ENCODE measurements at regions not wholly inside any gene's neighbourhood (a gene's known extent, or its start where the extent isn't known, plus 50 kb on each side); places are given as distances from the start of the nearest gene placed in this dataset.

GRCh38 chr21:29242201-29242600, 56.5 kb upstream of the BACH1 start:
- H3K4me3 Mint-ChIP-seq, result no peak overlapping the region
- no peak for DNase-seq
- no peak overlapping the region for H3K27ac Mint-ChIP-seq
- H3K9me3 Mint-ChIP-seq, result no peaks in the 10 kb centered on the region
- H3K4me1 Mint-ChIP-seq, result no peaks in the 10 kb centered on the region
- H3K27me3 Mint-ChIP-seq (ENCODE audit: low read depth in 3 of 3), result peaks cover 0 to 2% (median 0%) of the 10 kb centered on the region in 3 donors
- H3K36me3 Mint-ChIP-seq, result no peaks in the 10 kb centered on the region

GRCh38 chr21:29243188-29243587, 55.5 kb upstream of the BACH1 start:
- no peaks in the 10 kb centered on the region for H3K9me3 Mint-ChIP-seq
- DNase-seq, result no peak
- peaks cover 0 to 2% (median 0%) of the 10 kb centered on the region in 3 donors for H3K27me3 Mint-ChIP-seq (ENCODE audit: low read depth in 3 of 3)
- H3K4me3 Mint-ChIP-seq, result no peak overlapping the region
- no peak overlapping the region for H3K27ac Mint-ChIP-seq
- H3K36me3 Mint-ChIP-seq, result no peaks in the 10 kb centered on the region
- H3K4me1 Mint-ChIP-seq, result no peaks in the 10 kb centered on the region

- H3K27ac Mint-ChIP-seq, result no peak overlapping the region
- no peaks in the 10 kb centered on the region for H3K36me3 Mint-ChIP-seq
Measured at GRCh38 chr21:29245104-29245643, 53.5 kb upstream of the BACH1 start.

GRCh38 chr21:29245863-29246262, 52.9 kb upstream of the BACH1 start:
- DNase-seq, result no peak
- no peaks in the 10 kb centered on the region for H3K4me1 Mint-ChIP-seq
- no peak overlapping the region for H3K27ac Mint-ChIP-seq
- no peak overlapping the region for H3K4me3 Mint-ChIP-seq
- H3K9me3 Mint-ChIP-seq, result peaks cover 0 to 2% (median 0%) of the 10 kb centered on the region in 6 donors
- H3K36me3 Mint-ChIP-seq, result no peaks in the 10 kb centered on the region
- peaks cover 0 to 4% (median 1%) of the 10 kb centered on the region in 3 donors for H3K27me3 Mint-ChIP-seq (ENCODE audit: low read depth in 3 of 3)

More at GRCh38 chr21:29245104-29245643, 53.5 kb upstream of the BACH1 start:
- Mint-ChIP-seq H3K4me3 (no peak overlapping the region), H3K9me3 (peaks cover 0 to 2% (median 0%) of the 10 kb centered on the region in 6 donors), H3K27me3 (ENCODE audit: low read depth in 3 of 3) (peaks cover 0 to 2% (median 1%) of the 10 kb centered on the region in 3 donors), H3K4me1 (no peaks in the 10 kb centered on the region)
- no peak for DNase-seq

- no peaks in the 10 kb centered on the region for H3K4me1 Mint-ChIP-seq
- no peak for DNase-seq
- H3K27ac Mint-ChIP-seq, result no peak overlapping the region
- H3K27me3 Mint-ChIP-seq (ENCODE audit: low read depth in 3 of 3), result peaks cover 0 to 4% (median 1%) of the 10 kb centered on the region in 3 donors
- H3K9me3 Mint-ChIP-seq, result peaks cover 0 to 2% (median 0%) of the 10 kb centered on the region in 6 donors
- H3K4me3 Mint-ChIP-seq, result no peak overlapping the region
- H3K36me3 Mint-ChIP-seq, result no peaks in the 10 kb centered on the region
Measured at GRCh38 chr21:29246614-29247013, 52.1 kb upstream of the BACH1 start.

GRCh38 chr21:29248124-29248523, 50.6 kb upstream of the BACH1 start:
- peaks cover 2 to 12% (median 5%) of the 10 kb centered on the region in 6 donors for H3K9me3 Mint-ChIP-seq
- H3K27ac Mint-ChIP-seq, result no peak overlapping the region
- DNase-seq, result no peak
- H3K4me3 Mint-ChIP-seq, result no peak overlapping the region
- peaks cover 0 to 7% (median 1%) of the 10 kb centered on the region in 3 donors for H3K27me3 Mint-ChIP-seq (ENCODE audit: low read depth in 3 of 3)
- H3K36me3 Mint-ChIP-seq, result no peaks in the 10 kb centered on the region
- no peaks in the 10 kb centered on the region for H3K4me1 Mint-ChIP-seq
